Rectal smooth muscle tissue (tissue), 1 donor: ENCODE measurements at regions not wholly inside any gene's neighbourhood (a gene's known extent, or its start where the extent isn't known, plus 50 kb on each side); places are given as distances from the start of the nearest gene placed in this dataset.

Experiments used
- H3K27ac ChIP-seq: one replicate; pipeline ENCODE4 v1.7.0; 2013; ENCODE audit warnings: low read depth, low read length, inconsistent platforms
- H3K27me3 ChIP-seq: one replicate; pipeline ENCODE4 v1.7.0; 2013; ENCODE audit warnings: low read length; ENCODE audit not compliant: control insufficient read depth, insufficient read depth
- H3K36me3 ChIP-seq: one replicate; pipeline ENCODE4 v1.7.0; 2013; ENCODE audit warnings: low read length; ENCODE audit not compliant: control insufficient read depth, insufficient read depth
- H3K4me1 ChIP-seq: one replicate; pipeline ENCODE4 v1.7.0; 2013; ENCODE audit warnings: low read length; ENCODE audit not compliant: control insufficient read depth, insufficient read depth
- H3K4me3 ChIP-seq: one replicate; pipeline ENCODE4 v1.7.0; 2013; ENCODE audit warnings: low read length
- H3K9ac ChIP-seq: one replicate; pipeline ENCODE4 v1.7.0; 2013; ENCODE audit warnings: low read length

GRCh38 chr12:78420991-78421390, 443.6 kb upstream of the SYT1 start:
- H3K27me3 ChIP-seq, result no peaks in the 10 kb centered on the region
- no peak overlapping the region for H3K9ac ChIP-seq
- no peaks in the 10 kb centered on the region for H3K4me1 ChIP-seq
- no peak overlapping the region for H3K4me3 ChIP-seq
- no peaks in the 10 kb centered on the region for H3K36me3 ChIP-seq
- no peak overlapping the region for H3K27ac ChIP-seq

GRCh38 chr12:78430551-78430950, 434.0 kb upstream of the SYT1 start:
- H3K4me3 ChIP-seq, result no peak overlapping the region
- H3K27me3 ChIP-seq, result no peaks in the 10 kb centered on the region
- no peak overlapping the region for H3K9ac ChIP-seq
- no peaks in the 10 kb centered on the region for H3K36me3 ChIP-seq
- H3K4me1 ChIP-seq, result no peaks in the 10 kb centered on the region
- no peak overlapping the region for H3K27ac ChIP-seq

GRCh38 chr12:78431931-78432330, 432.6 kb upstream of the SYT1 start:
- H3K27me3 ChIP-seq, result no peaks in the 10 kb centered on the region
- no peaks in the 10 kb centered on the region for H3K36me3 ChIP-seq

GRCh38 chr12:78439666-78440065, 424.9 kb upstream of the SYT1 start:
- Histone ChIP-seq H3K9ac (no peak overlapping the region), H3K27ac (no peak overlapping the region), H3K4me3 (no peak overlapping the region), H3K36me3 (no peaks in the 10 kb centered on the region), H3K27me3 (no peaks in the 10 kb centered on the region), H3K4me1 (no peaks in the 10 kb centered on the region)

More at GRCh38 chr12:78431931-78432330, 432.6 kb upstream of the SYT1 start:
- H3K4me1 ChIP-seq, result no peaks in the 10 kb centered on the region
- no peak overlapping the region for H3K27ac ChIP-seq
- no peak overlapping the region for H3K4me3 ChIP-seq
- no peak overlapping the region for H3K9ac ChIP-seq

- Histone ChIP-seq H3K4me3 (no peak overlapping the region), H3K27me3 (no peaks in the 10 kb centered on the region), H3K4me1 (no peaks in the 10 kb centered on the region), H3K9ac (no peak overlapping the region), H3K27ac (no peak overlapping the region), H3K36me3 (no peaks in the 10 kb centered on the region)
Measured at GRCh38 chr12:78441737-78442453, 422.7 kb upstream of the SYT1 start.

GRCh38 chr12:78442454-78442801, 422.1 kb upstream of the SYT1 start:
- Histone ChIP-seq H3K27ac (no peak overlapping the region), H3K4me3 (no peak overlapping the region), H3K36me3 (no peaks in the 10 kb centered on the region), H3K4me1 (no peaks in the 10 kb centered on the region), H3K27me3 (no peaks in the 10 kb centered on the region), H3K9ac (no peak overlapping the region)

GRCh38 chr12:78446555-78446954, 418.0 kb upstream of the SYT1 start:
- Histone ChIP-seq H3K4me1 (no peaks in the 10 kb centered on the region), H3K36me3 (no peaks in the 10 kb centered on the region), H3K4me3 (no peak overlapping the region), H3K27me3 (no peaks in the 10 kb centered on the region), H3K27ac (no peak overlapping the region), H3K9ac (no peak overlapping the region)

- no peak overlapping the region for H3K4me3 ChIP-seq
- no peaks in the 10 kb centered on the region for H3K4me1 ChIP-seq
- no peaks in the 10 kb centered on the region for H3K36me3 ChIP-seq
- no peak overlapping the region for H3K9ac ChIP-seq
- H3K27ac ChIP-seq, result no peak overlapping the region
- no peaks in the 10 kb centered on the region for H3K27me3 ChIP-seq
Measured at GRCh38 chr12:78447373-78447772, 417.2 kb upstream of the SYT1 start.

- Histone ChIP-seq H3K9ac (no peak overlapping the region), H3K27ac (no peak overlapping the region), H3K36me3 (no peaks in the 10 kb centered on the region), H3K4me1 (no peaks in the 10 kb centered on the region), H3K4me3 (no peak overlapping the region), H3K27me3 (no peaks in the 10 kb centered on the region)
Measured at GRCh38 chr12:78448692-78449091, 415.9 kb upstream of the SYT1 start.

GRCh38 chr12:78455991-78456390, 408.6 kb upstream of the SYT1 start:
- Histone ChIP-seq H3K27me3 (no peaks in the 10 kb centered on the region), H3K4me1 (no peaks in the 10 kb centered on the region), H3K9ac (no peak overlapping the region), H3K36me3 (no peaks in the 10 kb centered on the region), H3K27ac (no peak overlapping the region), H3K4me3 (no peak overlapping the region)

GRCh38 chr12:78457938-78458337, 406.6 kb upstream of the SYT1 start:
- Histone ChIP-seq H3K4me3 (no peak overlapping the region), H3K9ac (no peak overlapping the region), H3K27ac (no peak overlapping the region), H3K36me3 (no peaks in the 10 kb centered on the region), H3K4me1 (no peaks in the 10 kb centered on the region), H3K27me3 (no peaks in the 10 kb centered on the region)

- H3K9ac ChIP-seq, result no peak overlapping the region
- no peaks in the 10 kb centered on the region for H3K27me3 ChIP-seq
- no peaks in the 10 kb centered on the region for H3K4me1 ChIP-seq
- H3K4me3 ChIP-seq, result no peak overlapping the region
- H3K27ac ChIP-seq, result no peak overlapping the region
- no peaks in the 10 kb centered on the region for H3K36me3 ChIP-seq
Measured at GRCh38 chr12:78470354-78471195, 394.0 kb upstream of the SYT1 start.

GRCh38 chr12:78473136-78473535, 391.4 kb upstream of the SYT1 start:
- Histone ChIP-seq H3K4me3 (no peak overlapping the region), H3K27ac (no peak overlapping the region), H3K9ac (no peak overlapping the region), H3K27me3 (no peaks in the 10 kb centered on the region), H3K36me3 (no peaks in the 10 kb centered on the region), H3K4me1 (no peaks in the 10 kb centered on the region)
